Activated CD8-positive, alpha-beta T cell treated with anti-CD3 and anti-CD28 coated beads for 36 hours (primary cell): ENCODE measurements at regions not wholly inside any gene's neighbourhood (a gene's known extent, or its start where the extent isn't known, plus 50 kb on each side); places are given as distances from the start of the nearest gene placed in this dataset.

ENCODE experiments used
- ATAC-seq: fragments of 200-7000 bp; cut with Tn5 transposase; one replicate; pipeline ENCODE4 v1.10.0; 2021; ENCODE audit warnings: mild to moderate bottlenecking, moderate library complexity
- CTCF ChIA-PET: fragments of 350-600 bp; sonication (Branson Sonifier 250); formaldehyde crosslinking; loops from one replicate; lab custom pipeline; 2021; ENCODE audit warnings: antibody characterized with exemption; lab: Charles Lee
- POLR2A ChIA-PET: fragments of 350-600 bp; sonication (Branson Sonifier 250); formaldehyde crosslinking; loops from one replicate; lab custom pipeline; 2021; ENCODE audit warnings: antibody characterized with exemption; lab: Charles Lee
- DNase-seq: peaks from one replicate; pipeline ENCODE4 v3.0.0-alpha.2; 2020
- H3K27ac Mint-ChIP-seq: one replicate; pipeline ENCODE4 v1.8.0; 2021; ENCODE audit warnings: mild to moderate bottlenecking, mixed read lengths
- H3K27me3 Mint-ChIP-seq: one replicate; pipeline ENCODE4 v1.8.0; 2021; ENCODE audit warnings: mixed read lengths
- H3K36me3 Mint-ChIP-seq: one replicate; pipeline ENCODE4 v1.8.0; 2021; ENCODE audit warnings: low read depth, mixed read lengths
- H3K4me1 Mint-ChIP-seq: one replicate; pipeline ENCODE4 v1.8.0; 2021; ENCODE audit warnings: low read depth, mixed read lengths
- H3K4me3 Mint-ChIP-seq: one replicate; pipeline ENCODE4 v1.8.0; 2021; ENCODE audit warnings: mild to moderate bottlenecking, moderate library complexity, mixed read lengths
- H3K9me3 Mint-ChIP-seq: one replicate; pipeline ENCODE4 v1.8.0; 2021; ENCODE audit warnings: mixed read lengths
- intact Hi-C: fragments of 100-400 bp; cut with micrococcal nuclease; formaldehyde crosslinking; loops from one replicate; pipeline ENCODE4 v1.10.0; 2022
- TF ChIP-seq, protein P1 (sequence below): fragments of 200-600 bp; IDR thresholded peaks from one replicate; pipeline ENCODE4 v1.8.0; 2022; ENCODE audit warnings: antibody characterized with exemption, mild to moderate bottlenecking

DNA sequence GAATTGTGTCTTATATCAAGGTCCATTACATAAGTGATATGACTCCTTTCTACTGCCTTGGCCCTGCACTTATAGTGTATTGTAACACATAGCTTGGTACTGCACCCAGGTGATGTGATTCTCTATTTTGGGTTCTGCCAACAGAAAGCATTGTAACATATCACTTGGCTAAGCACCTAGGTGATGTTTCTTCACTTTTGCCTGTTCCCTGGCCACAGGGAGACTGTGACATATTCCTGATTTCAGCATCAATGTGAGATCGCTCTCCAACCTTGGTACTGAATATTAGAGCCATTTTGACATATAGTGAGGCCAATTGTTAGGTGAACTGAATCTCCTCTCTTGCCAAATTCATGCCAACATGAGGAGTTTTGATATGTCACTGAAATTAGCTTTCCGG, 1010.3 kb upstream of the TSPY4 start:
- POLR2A ChIA-PET = no interaction called here
- Mint-ChIP-seq H3K36me3 (no peaks in the 10 kb centered on the region), H3K9me3 (no peaks in the 10 kb centered on the region), H3K27ac (no peak overlapping the region), H3K4me1 (no peaks in the 10 kb centered on the region), H3K4me3 (no peak overlapping the region), H3K27me3 (no peaks in the 10 kb centered on the region)
- ATAC-seq (no peak), DNase-seq (no peak)
- CTCF ChIA-PET = no interaction called here
- TF ChIP-seq, protein P1, sequence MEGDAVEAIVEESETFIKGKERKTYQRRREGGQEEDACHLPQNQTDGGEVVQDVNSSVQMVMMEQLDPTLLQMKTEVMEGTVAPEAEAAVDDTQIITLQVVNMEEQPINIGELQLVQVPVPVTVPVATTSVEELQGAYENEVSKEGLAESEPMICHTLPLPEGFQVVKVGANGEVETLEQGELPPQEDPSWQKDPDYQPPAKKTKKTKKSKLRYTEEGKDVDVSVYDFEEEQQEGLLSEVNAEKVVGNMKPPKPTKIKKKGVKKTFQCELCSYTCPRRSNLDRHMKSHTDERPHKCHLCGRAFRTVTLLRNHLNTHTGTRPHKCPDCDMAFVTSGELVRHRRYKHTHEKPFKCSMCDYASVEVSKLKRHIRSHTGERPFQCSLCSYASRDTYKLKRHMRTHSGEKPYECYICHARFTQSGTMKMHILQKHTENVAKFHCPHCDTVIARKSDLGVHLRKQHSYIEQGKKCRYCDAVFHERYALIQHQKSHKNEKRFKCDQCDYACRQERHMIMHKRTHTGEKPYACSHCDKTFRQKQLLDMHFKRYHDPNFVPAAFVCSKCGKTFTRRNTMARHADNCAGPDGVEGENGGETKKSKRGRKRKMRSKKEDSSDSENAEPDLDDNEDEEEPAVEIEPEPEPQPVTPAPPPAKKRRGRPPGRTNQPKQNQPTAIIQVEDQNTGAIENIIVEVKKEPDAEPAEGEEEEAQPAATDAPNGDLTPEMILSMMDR = no peak
- intact Hi-C loops = no loop called here

GRCh38 chrY:8327708-8328354, 1009.4 kb upstream of the TSPY4 start:
- intact Hi-C loops = no loop called here
- Mint-ChIP-seq H3K27ac (no peak overlapping the region), H3K4me3 (no peak overlapping the region), H3K36me3 (no peaks in the 10 kb centered on the region), H3K9me3 (no peaks in the 10 kb centered on the region), H3K4me1 (no peaks in the 10 kb centered on the region), H3K27me3 (no peaks in the 10 kb centered on the region)
- DNase-seq = no peak
- TF ChIP-seq, protein P1 = no peak
- POLR2A ChIA-PET = no interaction called here
- ATAC-seq = no peak
- CTCF ChIA-PET = no interaction called here

- POLR2A ChIA-PET = no interaction called here
- H3K9me3 Mint-ChIP-seq = no peaks in the 10 kb centered on the region
Observed at GRCh38 chrY:8329431-8329830, 1007.8 kb upstream of the TSPY4 start.

DNA sequence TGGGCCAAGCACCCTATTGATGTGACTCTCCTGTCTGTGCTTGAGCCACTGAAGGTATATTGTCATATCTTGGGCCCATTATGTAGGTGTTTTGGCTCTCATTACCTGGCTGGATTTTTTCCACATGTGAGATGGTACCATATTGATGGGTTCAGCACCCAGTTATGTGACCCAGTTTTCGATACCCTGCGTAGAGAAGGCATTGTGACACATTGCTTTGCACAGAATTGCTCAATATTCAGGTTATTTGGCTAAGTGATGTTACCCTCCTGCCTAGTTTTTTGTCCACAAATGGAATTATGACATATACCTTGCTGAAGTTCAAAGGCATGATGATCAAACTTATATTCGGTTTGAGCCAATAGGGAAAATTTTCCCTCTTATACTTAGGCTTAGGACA, 1007.3 kb upstream of the TSPY4 start:
- intact Hi-C loops = no loop called here
- CTCF ChIA-PET = no interaction called here

More at GRCh38 chrY:8329431-8329830, 1007.8 kb upstream of the TSPY4 start:
- CTCF ChIA-PET = no interaction called here
- no peak overlapping the region for H3K27ac Mint-ChIP-seq
- no peaks in the 10 kb centered on the region for H3K4me1 Mint-ChIP-seq
- H3K27me3 Mint-ChIP-seq = no peaks in the 10 kb centered on the region
- no peak overlapping the region for H3K4me3 Mint-ChIP-seq
- TF ChIP-seq, protein P1 = no peak
- no peak for ATAC-seq
- intact Hi-C loops = no loop called here
- no peak for DNase-seq
- no peaks in the 10 kb centered on the region for H3K36me3 Mint-ChIP-seq

GRCh38 chrY:8333328-8333727, 1003.9 kb upstream of the TSPY4 start:
- Mint-ChIP-seq H3K27me3 (no peaks in the 10 kb centered on the region), H3K27ac (no peak overlapping the region), H3K36me3 (no peaks in the 10 kb centered on the region), H3K4me3 (no peak overlapping the region), H3K4me1 (peaks cover 7% of the 10 kb centered on the region), H3K9me3 (no peaks in the 10 kb centered on the region)
- ATAC-seq (no peak), DNase-seq (no peak)
- ChIA-PET POLR2A (no interaction called here), CTCF (no interaction called here)
- TF ChIP-seq, protein P1 = no peak
- intact Hi-C loops = no loop called here

More for the DNA sequence above, 1007.3 kb upstream of the TSPY4 start:
- H3K9me3 Mint-ChIP-seq = no peaks in the 10 kb centered on the region
- H3K27me3 Mint-ChIP-seq = no peaks in the 10 kb centered on the region
- DNase-seq = no peak
- H3K27ac Mint-ChIP-seq = no peak overlapping the region
- no peak for ATAC-seq
- TF ChIP-seq, protein P1 = no peak
- POLR2A ChIA-PET = no interaction called here
- H3K4me1 Mint-ChIP-seq = no peaks in the 10 kb centered on the region
- no peak overlapping the region for H3K4me3 Mint-ChIP-seq
- no peaks in the 10 kb centered on the region for H3K36me3 Mint-ChIP-seq
